ENCODE measurements at regions not wholly inside any gene's neighbourhood (a gene's known extent, or its start where the extent isn't known, plus 50 kb on each side); places are given as distances from the start of the nearest gene placed in this dataset.

- H3K27me3 ChIP-seq (ENCODE audit: control insufficient read depth, insufficient read depth, low read length) = no peaks in the 10 kb centered on the region
- FAIRE-seq (no peak), DNase-seq (ENCODE audit: low read depth) (no peak)
- H3K36me3 ChIP-seq (ENCODE audit: control insufficient read depth, insufficient read depth, low read length) = no peaks in the 10 kb centered on the region
- H3K4me3 ChIP-seq (ENCODE audit: low read depth, low read length) = no peak overlapping the region
- no peak for TF ChIP-seq CTCF (IDR thresholded peaks at IDR 0.05; ENCODE audit: insufficient read depth, low read length, severe bottlenecking)
Measured at GRCh38 chr13:50518781-50519201, 324.7 kb downstream of the DLEU7 start.

- no peak for DNase-seq (ENCODE audit: low read depth)
- TF ChIP-seq CTCF (IDR thresholded peaks at IDR 0.05; ENCODE audit: insufficient read depth, low read length, severe bottlenecking) = no peak
- no peaks in the 10 kb centered on the region for H3K36me3 ChIP-seq (ENCODE audit: control insufficient read depth, insufficient read depth, low read length)
- H3K4me3 ChIP-seq (ENCODE audit: low read depth, low read length) = no peak overlapping the region
- no peaks in the 10 kb centered on the region for H3K27me3 ChIP-seq (ENCODE audit: control insufficient read depth, insufficient read depth, low read length)
- FAIRE-seq = no peak
Measured at GRCh38 chr13:50519866-50520265, 323.6 kb downstream of the DLEU7 start.

- Histone ChIP-seq H3K36me3 (ENCODE audit: control insufficient read depth, insufficient read depth, low read length) (no peaks in the 10 kb centered on the region), H3K27me3 (ENCODE audit: control insufficient read depth, insufficient read depth, low read length) (no peaks in the 10 kb centered on the region), H3K4me3 (ENCODE audit: low read depth, low read length) (no peak overlapping the region)
- FAIRE-seq = no peak
- DNase-seq (ENCODE audit: low read depth) = no peak
- TF ChIP-seq CTCF (IDR thresholded peaks at IDR 0.05; ENCODE audit: insufficient read depth, low read length, severe bottlenecking) = no peak
Measured at GRCh38 chr13:50521006-50521830, 322.3 kb downstream of the DLEU7 start.

GRCh38 chr13:50521831-50522149, 321.7 kb downstream of the DLEU7 start:
- no peaks in the 10 kb centered on the region for H3K27me3 ChIP-seq (ENCODE audit: control insufficient read depth, insufficient read depth, low read length)
- DNase-seq (ENCODE audit: low read depth) = peak; percentile 28
- H3K36me3 ChIP-seq (ENCODE audit: control insufficient read depth, insufficient read depth, low read length) = no peaks in the 10 kb centered on the region
- no peak for FAIRE-seq
- no peak overlapping the region for H3K4me3 ChIP-seq (ENCODE audit: low read depth, low read length)
- TF ChIP-seq CTCF (IDR thresholded peaks at IDR 0.05; ENCODE audit: insufficient read depth, low read length, severe bottlenecking) = no peak

- TF ChIP-seq CTCF (IDR thresholded peaks at IDR 0.05; ENCODE audit: insufficient read depth, low read length, severe bottlenecking) = no peak
- no peak for DNase-seq (ENCODE audit: low read depth)
- FAIRE-seq = no peak
- Histone ChIP-seq H3K27me3 (ENCODE audit: control insufficient read depth, insufficient read depth, low read length) (no peaks in the 10 kb centered on the region), H3K4me3 (ENCODE audit: low read depth, low read length) (no peak overlapping the region), H3K36me3 (ENCODE audit: control insufficient read depth, insufficient read depth, low read length) (no peaks in the 10 kb centered on the region)
Measured at GRCh38 chr13:50522506-50522905, 321.0 kb downstream of the DLEU7 start.

GRCh38 chr13:50523307-50523706, 320.2 kb downstream of the DLEU7 start:
- TF ChIP-seq CTCF (IDR thresholded peaks at IDR 0.05; ENCODE audit: insufficient read depth, low read length, severe bottlenecking) = no peak
- no peak overlapping the region for H3K4me3 ChIP-seq (ENCODE audit: low read depth, low read length)
- FAIRE-seq (no peak), DNase-seq (ENCODE audit: low read depth) (no peak)
- no peaks in the 10 kb centered on the region for H3K36me3 ChIP-seq (ENCODE audit: control insufficient read depth, insufficient read depth, low read length)
- H3K27me3 ChIP-seq (ENCODE audit: control insufficient read depth, insufficient read depth, low read length) = no peaks in the 10 kb centered on the region

Measured in bronchial epithelial cell (primary cell).